MG63 (cell line): ENCODE measurements at regions not wholly inside any gene's neighbourhood (a gene's known extent, or its start where the extent isn't known, plus 50 kb on each side); places are given as distances from the start of the nearest gene placed in this dataset.

Experiments
- DNase-seq: peaks from one replicate; pipeline ENCODE4 v3.0.0-alpha.2; 2020
- H3K27me3 ChIP-seq: fragments of 250-450 bp; sonication (Bioruptor Pico); 2 replicates; pipeline ENCODE4 v1.5.1; 2020; ENCODE audit warnings: mild to moderate bottlenecking, moderate library complexity
- H3K36me3 ChIP-seq: fragments of 250-450 bp; sonication (Bioruptor Pico); 2 replicates; pipeline ENCODE4 v1.5.1; 2020; ENCODE audit warnings: mild to moderate bottlenecking, moderate library complexity
- H3K4me3 ChIP-seq: fragments of 250-450 bp; sonication (Bioruptor Pico); 2 replicates; pipeline ENCODE4 v1.5.1; 2020; ENCODE audit warnings: mild to moderate bottlenecking, moderate library complexity
- H3K9me3 ChIP-seq: fragments of 250-450 bp; sonication (Bioruptor Pico); 2 replicates; pipeline ENCODE4 v1.5.1; 2020; ENCODE audit warnings: mild to moderate bottlenecking, moderate library complexity

DNA sequence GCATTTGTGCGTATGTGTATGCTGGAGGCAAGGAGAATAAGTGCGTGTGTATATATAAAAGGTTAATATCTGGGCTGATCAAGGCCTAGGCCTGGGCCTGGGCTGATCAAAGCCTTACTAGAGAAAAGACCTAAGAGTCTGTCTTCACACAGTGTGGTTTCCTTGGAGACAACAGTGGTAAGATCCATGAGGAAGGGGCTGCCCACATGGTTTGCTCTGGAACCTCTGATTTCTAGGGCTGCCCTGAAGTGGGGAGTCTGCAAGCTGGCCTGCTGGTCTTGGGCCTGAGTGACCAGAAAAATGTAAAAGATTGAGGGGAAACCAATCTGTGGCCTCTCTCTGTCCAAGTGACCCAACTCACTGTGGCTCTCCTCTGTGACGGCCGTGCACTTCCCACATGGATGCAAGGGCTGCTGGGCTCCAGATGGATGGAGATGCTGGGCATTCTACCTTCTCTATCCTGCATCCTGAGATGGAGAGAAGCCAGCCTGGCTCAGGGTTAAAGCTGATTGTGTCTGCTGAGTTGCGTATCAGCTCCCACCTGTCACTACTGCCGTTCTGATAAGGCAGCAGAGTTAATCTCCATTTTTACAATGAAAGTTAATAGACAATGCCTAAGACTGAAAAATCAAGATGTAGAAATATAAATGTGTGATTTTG, 90.3 kb upstream of the NXT1 start:
- Histone ChIP-seq H3K27me3 (no peaks in the 10 kb centered on the region), H3K36me3 (no peaks in the 10 kb centered on the region), H3K4me3 (no peak overlapping the region), H3K9me3 (no peaks in the 10 kb centered on the region)
- no peak for DNase-seq

DNA sequence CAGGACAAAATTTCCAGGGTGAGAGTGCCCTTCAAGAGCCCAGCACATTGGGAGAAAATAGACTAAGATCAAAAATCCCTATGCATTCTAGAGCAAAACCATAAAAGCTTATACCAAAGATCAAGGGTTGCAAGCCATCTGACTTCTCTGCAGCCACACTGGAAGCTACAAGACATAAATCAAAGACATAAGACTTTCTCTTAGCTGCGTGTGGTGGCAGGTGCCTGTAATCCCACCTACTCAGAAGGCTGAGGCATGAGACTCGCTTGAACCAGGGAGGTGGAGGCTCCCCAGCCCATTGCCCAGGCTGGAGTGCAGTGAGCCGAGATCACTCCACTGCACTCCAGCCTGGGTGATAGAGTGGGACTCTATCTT, 91.9 kb upstream of the NXT1 start:
- Histone ChIP-seq H3K27me3 (no peaks in the 10 kb centered on the region), H3K36me3 (no peaks in the 10 kb centered on the region), H3K4me3 (no peak overlapping the region), H3K9me3 (no peaks in the 10 kb centered on the region)
- no peak for DNase-seq

DNA sequence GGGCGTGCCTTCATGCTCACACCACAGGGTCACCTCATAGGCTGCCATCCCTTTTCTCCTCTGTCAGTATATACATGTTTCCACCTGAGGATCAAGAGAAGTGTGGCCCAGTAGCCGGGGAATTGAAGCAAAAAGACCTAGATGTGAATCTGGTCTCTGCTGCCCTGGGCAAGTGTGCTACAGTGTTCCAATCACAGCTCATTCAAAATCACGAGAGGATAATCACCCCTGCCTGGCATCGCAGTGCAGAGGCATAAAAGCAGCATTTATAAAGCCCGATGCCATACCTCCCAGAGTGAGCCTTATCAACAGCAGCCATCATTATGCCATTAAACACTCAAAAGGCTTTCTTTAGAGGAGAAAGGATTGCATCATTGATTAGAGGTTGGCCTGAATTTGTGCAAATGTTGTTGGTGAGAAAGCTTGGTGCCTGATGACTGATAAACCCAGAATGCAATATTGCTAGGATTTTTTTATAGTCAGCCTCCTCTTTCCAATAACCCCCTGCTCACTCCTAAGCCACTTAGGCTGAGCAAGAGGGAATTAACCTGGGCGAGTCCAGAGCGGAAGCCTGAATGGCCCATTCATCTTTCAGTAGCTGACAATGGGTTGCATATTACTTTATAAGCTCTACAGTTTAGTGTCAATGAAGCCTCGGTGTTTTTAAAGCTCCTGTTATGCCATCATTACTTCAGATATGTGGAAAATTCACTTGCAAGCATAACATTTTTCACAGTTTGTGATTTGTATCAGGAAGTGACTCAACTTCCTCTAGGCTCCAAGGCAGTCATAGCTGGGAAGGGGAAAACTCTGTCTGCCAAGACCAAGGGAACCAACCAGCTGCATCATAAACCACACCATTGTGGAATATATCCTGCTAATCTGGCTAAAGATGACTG, 92.5 kb upstream of the NXT1 start:
- Histone ChIP-seq H3K4me3 (no peak overlapping the region), H3K27me3 (no peaks in the 10 kb centered on the region), H3K36me3 (no peaks in the 10 kb centered on the region), H3K9me3 (no peaks in the 10 kb centered on the region)
- DNase-seq, result peak; percentile 59

DNA sequence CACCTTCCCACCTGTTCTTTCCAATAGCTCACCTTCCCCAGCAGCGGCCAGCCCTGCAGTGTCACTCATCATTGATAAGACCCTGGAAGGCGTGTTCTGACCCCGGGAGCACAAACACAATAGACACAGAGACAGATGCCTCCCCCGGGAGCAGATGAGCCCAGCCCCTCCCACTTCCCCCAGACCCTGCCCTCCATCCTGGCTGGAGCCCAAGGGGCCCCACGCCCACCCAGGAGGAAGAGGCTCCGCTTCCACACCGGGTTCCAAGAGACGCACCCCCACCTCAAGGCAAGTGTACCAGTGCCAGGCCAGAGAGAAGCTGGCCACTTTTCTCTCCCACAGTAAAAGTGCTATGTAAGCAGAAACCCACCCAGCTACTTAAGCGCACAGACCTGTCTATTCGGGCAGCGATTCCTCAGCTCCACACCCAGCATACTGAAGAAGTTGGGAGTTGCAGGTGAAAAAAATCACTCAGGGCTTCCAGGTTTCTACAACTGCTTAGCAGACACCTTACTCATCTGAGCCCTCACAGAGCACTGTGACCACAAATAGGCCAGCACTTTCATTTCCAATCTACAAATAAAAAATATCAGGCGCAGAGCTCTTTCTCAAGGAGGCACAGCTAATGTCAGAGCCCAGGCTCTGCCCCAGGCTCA, 93.4 kb upstream of the NXT1 start:
- Histone ChIP-seq H3K9me3 (no peaks in the 10 kb centered on the region), H3K36me3 (no peaks in the 10 kb centered on the region), H3K4me3 (no peak overlapping the region), H3K27me3 (no peaks in the 10 kb centered on the region)
- DNase-seq, result no peak

DNA sequence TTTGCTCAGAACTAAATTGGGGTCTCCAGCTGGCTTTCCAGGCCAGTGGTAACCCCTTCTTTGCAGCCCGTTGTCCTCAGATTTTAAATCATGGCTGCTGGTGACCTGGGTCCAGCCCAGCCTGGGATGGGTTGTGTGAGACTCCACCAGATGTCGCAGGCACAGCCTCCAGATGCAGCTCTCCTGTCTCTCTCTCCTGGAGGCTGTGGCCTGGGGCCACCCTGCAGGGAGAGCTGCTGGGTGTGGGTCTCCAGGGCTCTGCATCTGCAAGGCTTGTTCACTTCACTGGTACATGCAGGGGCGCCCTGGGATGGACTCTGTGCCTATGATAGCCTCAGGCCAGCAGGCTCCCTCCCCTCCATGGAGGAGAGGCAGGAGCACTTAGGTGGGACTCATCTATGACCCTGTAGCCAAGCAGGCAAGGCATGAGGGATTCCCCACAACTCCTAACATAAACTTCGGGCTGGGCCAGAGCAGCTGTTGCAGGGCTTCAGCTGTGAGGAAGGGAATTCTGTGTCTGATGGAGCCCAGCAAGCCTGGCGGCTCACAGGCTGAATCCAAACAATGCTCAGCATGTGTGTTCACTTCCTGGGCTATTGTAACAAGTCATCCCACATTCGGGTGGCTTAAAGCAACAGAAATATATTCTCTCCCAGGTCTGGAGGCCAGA, 94.7 kb upstream of the NXT1 start:
- no peaks in the 10 kb centered on the region for H3K27me3 ChIP-seq
- no peaks in the 10 kb centered on the region for H3K9me3 ChIP-seq
- H3K36me3 ChIP-seq, result no peaks in the 10 kb centered on the region
- H3K4me3 ChIP-seq, result no peak overlapping the region
- peak; percentile 29 for DNase-seq

DNA sequence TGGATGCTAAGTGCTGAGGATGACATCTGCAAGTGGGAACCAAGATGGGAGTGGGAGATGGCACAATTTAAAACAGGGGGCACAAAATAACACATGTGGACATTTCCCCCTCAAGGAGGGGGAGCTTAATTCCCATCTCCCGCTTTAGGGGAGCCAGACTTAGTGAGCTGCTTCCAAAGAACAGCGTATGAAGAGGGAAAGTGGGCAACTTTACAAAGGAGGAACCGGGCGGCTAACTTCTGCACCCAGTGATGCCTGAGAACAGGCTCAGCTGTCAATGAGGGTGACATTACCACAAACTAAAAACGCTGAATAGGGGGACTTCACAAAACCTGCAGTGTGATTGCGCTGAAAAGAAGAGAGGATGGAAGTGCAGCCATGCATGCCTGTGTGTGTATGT, 95.5 kb upstream of the NXT1 start:
- Histone ChIP-seq H3K9me3 (no peaks in the 10 kb centered on the region), H3K36me3 (no peaks in the 10 kb centered on the region), H3K27me3 (no peaks in the 10 kb centered on the region), H3K4me3 (no peak overlapping the region)
- no peak for DNase-seq

DNA sequence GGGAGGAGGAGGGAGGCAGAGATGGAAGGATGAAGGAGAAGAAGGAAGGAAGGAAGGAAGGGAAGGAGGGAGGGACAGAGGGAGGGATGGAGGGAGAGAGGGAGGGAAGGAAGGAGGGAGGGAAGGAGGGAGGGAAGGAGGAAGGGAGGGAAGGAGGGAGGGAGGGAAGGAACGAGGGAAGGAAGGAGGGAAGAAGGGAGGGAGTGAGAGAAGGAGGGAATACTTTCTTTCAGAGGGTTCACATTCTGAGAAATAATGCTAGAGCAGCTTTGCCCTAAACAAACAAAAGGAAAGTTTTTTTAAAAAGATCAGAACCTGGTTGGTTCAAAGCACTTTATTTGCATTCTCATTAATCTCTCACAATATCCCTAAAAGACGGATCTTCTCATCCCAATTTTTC, 96.1 kb upstream of the NXT1 start:
- no peaks in the 10 kb centered on the region for H3K27me3 ChIP-seq
- no peaks in the 10 kb centered on the region for H3K36me3 ChIP-seq
- H3K4me3 ChIP-seq, result no peak overlapping the region
- DNase-seq, result no peak
- no peaks in the 10 kb centered on the region for H3K9me3 ChIP-seq

DNA sequence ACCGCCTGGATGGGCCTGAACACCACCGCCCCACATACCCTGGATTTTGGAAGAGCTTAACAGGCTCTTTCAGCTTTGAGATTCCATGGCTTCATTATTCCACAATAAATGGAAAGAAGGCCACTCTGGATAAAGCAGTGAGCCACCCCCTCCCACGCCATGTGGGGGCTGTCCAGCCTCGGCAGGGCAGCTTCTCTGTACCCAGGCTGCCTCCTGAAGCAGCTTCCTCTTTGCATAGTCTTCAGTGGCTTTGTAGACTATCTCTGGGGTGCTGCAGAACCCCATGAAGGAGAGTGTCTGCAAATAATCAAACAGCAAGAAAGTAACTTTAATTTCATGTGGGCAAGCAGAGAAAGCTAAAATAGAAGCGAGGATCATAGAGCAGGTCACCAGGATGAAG, 96.6 kb upstream of the NXT1 start:
- no peaks in the 10 kb centered on the region for H3K9me3 ChIP-seq
- DNase-seq, result no peak
- no peaks in the 10 kb centered on the region for H3K36me3 ChIP-seq
- H3K4me3 ChIP-seq, result no peak overlapping the region
- no peaks in the 10 kb centered on the region for H3K27me3 ChIP-seq

DNA sequence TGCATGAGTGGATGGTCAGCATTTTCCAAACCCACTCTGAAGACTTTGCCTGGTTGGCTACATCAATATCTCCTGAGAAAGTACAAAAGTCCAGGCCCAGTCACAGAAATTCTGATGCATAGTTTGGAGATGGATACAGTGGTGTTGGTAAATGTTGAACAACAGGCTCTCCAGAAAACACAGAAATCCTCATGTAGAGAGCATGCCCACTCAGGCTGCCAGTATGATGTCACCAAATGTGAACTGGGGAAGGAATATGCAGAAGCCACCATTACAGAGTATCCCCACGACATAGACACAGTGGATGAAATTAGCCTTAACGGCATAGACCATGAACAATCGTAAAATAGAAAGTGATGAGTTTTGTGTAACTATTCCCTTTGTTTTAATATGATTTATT, 97.1 kb upstream of the NXT1 start:
- DNase-seq, result no peak
- no peaks in the 10 kb centered on the region for H3K36me3 ChIP-seq
- H3K27me3 ChIP-seq, result no peaks in the 10 kb centered on the region
- no peak overlapping the region for H3K4me3 ChIP-seq
- no peaks in the 10 kb centered on the region for H3K9me3 ChIP-seq

DNA sequence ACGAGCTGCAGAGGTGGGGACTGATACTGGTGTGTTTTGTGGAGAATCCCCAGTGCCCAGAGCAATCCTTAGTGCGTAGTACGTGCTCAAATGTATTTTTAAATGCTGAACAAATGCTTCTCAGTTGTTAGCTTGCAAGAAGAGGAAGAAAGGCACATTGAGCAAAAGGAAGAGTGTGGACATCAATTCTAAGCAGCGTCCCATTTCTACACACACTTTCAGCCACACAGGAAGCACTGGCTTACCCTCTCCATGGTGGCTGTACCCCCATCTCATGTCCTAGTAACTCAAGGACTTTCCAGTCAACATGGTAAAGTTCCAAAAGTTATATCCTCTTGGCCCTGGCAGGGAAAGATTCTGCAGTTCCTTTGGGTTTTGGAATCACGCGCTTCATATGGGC, 98.8 kb upstream of the NXT1 start:
- H3K9me3 ChIP-seq, result no peaks in the 10 kb centered on the region
- no peak overlapping the region for H3K4me3 ChIP-seq
- no peak for DNase-seq
- no peaks in the 10 kb centered on the region for H3K27me3 ChIP-seq
- H3K36me3 ChIP-seq, result no peaks in the 10 kb centered on the region

DNA sequence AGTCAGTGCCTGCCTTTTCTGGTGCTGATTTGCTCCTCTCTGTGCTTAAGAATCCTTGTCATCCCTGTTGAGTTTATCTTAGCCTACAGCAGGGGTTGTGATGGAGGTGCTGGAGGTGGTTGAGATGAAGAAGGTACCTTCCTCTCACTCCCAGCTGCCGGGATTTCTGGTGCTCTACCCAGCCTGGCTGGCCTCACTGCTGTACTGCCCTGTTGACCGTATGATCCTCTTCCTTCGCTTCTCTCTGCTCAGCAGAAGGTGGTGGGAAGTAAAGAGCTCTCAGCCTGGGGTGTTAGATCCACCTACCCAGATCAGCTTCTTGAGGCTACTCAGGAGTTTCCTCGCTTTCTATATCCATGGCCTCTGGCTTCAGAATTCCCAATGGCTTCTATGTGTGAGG, 101.0 kb upstream of the NXT1 start:
- Histone ChIP-seq H3K4me3 (no peak overlapping the region), H3K27me3 (no peaks in the 10 kb centered on the region), H3K36me3 (no peaks in the 10 kb centered on the region), H3K9me3 (no peaks in the 10 kb centered on the region)
- DNase-seq, result no peak

DNA sequence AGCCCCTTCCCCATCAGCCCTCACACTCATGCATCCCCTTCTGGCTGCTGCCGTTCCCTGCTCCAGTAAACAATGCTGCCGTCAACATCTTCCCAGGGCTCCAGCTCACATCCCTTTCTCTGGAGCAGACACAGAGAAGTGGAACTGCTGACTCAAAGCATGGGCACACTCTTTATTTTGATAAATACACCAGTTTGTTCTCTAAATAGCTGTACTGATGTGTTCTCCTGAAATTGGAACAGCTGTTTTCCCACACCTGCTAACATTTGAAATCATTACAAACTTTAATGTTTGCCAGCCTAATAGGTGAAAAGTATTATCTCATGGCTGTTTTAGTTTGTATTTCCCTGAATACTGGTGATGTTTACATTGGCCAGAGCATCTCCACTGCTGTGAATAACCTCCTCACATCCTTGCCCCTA, 102.1 kb upstream of the NXT1 start:
- Histone ChIP-seq H3K4me3 (no peak overlapping the region), H3K36me3 (no peaks in the 10 kb centered on the region), H3K9me3 (no peaks in the 10 kb centered on the region), H3K27me3 (no peaks in the 10 kb centered on the region)
- DNase-seq, result no peak

DNA sequence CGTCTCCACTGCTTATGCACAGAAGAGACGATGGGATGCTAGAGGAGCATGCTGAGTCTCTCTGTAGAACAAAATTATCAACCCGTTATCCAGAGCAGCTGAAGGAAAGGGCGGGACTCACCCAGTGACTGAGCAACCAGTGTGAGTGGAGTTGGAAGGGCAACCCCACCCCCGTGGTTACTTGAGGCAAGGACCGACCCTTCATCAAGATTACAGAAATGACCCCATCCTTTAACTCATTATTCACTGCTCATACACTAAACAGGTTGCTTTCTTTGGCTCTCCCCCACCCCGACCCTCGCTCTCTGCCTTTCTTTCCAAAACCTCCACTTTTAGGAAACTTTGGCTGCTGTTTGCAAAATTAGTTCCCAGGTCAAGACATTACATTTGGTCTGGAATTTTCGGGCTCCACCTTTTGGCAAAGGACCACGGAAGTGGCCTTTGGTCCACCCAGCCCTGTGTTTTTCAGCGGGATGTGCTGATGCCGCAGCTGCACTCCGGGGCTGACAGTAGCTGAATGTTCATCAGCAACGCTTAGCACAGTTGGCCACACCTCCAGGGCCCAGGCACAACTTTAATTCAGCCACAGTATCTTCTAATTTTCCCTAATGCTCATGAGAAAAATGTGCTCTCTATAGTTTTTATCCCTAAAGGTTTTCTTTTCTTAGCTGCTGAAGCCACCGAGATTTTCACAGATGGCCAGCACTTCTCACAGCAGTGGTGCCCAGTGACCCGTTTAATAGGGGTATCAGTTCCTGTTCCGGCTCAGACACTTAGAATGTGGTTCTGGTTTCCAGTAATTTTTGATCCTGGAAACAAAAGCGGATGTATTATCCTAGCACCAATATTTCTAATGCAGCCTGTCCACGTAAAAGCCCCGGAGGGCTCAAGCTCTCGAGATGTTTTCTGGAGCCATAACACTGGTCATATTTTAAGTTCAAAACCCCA, 103.6 kb upstream of the NXT1 start:
- DNase-seq, result no peak
- Histone ChIP-seq H3K27me3 (no peaks in the 10 kb centered on the region), H3K36me3 (no peaks in the 10 kb centered on the region), H3K9me3 (no peaks in the 10 kb centered on the region), H3K4me3 (no peak overlapping the region)

DNA sequence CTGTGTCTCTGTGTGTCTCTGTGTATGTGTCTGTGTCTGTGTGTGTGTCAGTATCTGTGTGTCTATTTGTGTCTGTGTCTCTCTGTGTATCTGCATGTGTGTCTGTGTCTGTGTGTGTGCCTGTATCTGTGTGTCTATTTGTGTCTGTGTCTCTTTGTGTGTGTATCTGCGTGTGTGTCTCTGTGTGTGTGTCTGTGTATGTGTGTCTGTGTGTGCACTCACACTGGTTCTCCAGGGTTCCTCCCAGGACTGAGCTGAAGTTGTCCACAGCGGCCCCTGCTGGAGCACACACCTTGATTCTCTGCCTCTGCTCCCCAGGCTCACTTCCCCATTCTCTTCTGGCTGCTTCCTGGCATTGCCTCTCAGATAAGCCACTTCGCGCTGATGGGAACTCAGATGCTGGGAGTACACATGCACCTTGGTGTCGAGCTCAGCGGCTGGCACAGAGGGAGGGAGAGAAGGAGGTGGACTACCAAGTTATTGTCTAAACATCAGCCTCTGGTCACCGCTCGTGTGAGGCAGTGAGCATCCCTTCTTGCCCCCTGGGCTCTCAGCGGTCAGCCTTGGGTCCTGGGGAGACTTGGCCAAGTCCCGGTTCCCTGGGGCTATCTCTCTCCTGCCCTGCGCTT, 104.9 kb upstream of the NXT1 start:
- Histone ChIP-seq H3K9me3 (no peaks in the 10 kb centered on the region), H3K36me3 (no peaks in the 10 kb centered on the region), H3K27me3 (no peaks in the 10 kb centered on the region), H3K4me3 (no peak overlapping the region)
- DNase-seq, result no peak

DNA sequence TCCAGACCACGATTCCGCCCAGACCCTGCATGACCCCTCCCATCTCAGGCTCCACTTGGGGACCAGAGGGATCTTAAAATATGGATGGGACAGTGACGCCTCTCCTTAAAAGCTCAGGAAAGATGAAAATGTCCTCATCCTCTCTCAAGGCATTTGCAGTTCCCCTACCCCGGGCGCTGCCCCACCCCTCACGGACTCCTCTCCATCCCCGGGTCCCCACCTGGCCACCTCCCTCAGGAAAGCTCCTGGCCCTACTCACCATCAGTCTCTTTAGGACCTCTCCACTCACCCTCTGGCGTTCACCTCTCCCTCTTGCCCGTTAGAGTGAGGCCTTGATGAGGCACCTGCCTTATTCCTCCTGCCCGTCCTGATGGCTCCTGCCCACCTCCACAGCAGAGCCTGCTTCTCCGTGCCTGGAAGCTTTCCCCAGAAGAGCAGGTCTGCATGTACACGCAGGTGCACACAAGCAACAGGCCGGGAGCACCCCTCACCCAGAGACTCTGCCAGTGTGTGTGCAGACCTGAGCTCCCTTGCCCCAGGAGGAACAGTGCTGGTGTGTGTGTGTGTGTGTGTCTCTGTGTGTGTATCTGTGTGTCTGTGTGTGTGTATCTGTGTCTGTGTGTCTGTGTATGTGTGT, 105.6 kb upstream of the NXT1 start:
- Histone ChIP-seq H3K27me3 (no peaks in the 10 kb centered on the region), H3K36me3 (no peaks in the 10 kb centered on the region), H3K4me3 (no peak overlapping the region), H3K9me3 (no peaks in the 10 kb centered on the region)
- no peak for DNase-seq
